HT-29 (cell line): ENCODE measurements at regions not wholly inside any gene's neighbourhood (a gene's known extent, or its start where the extent isn't known, plus 50 kb on each side); places are given as distances from the start of the nearest gene placed in this dataset.
A peak's percentile ranks its signal among the peaks of the same experiment; 100 is the strongest.

ENCODE experiments used
- DNase-seq: peaks from one replicate; pipeline ENCODE4 v3.0.0-alpha.2; 2015; ENCODE audit warnings: low spot score

GRCh38 chr10:89887406-89887805 lies 186.0 kb downstream of the KIF20B start:
- no peak for DNase-seq

GRCh38 chr10:89887830-89888229 lies 186.4 kb downstream of the KIF20B start:
- DNase-seq = no peak

GRCh38 chr10:89888321-89889070 lies 187.1 kb downstream of the KIF20B start:
- DNase-seq = no peak

GRCh38 chr10:89889606-89890005 lies 188.2 kb downstream of the KIF20B start:
- DNase-seq = no peak

GRCh38 chr10:89891006-89891535 lies 189.7 kb downstream of the KIF20B start:
- DNase-seq = no peak

- no peak for DNase-seq
Observed at GRCh38 chr10:89894051-89894450, 192.7 kb downstream of the KIF20B start.

GRCh38 chr10:89900554-89900953 lies 199.2 kb downstream of the KIF20B start:
- DNase-seq = no peak

GRCh38 chr10:89901895-89902294 lies 200.5 kb downstream of the KIF20B start:
- no peak for DNase-seq

- no peak for DNase-seq
Observed at GRCh38 chr10:89904755-89905154, 203.4 kb downstream of the KIF20B start.

- DNase-seq = no peak
Observed at GRCh38 chr10:89909752-89910151, 208.4 kb downstream of the KIF20B start.

- DNase-seq = no peak
Observed at GRCh38 chr10:89915021-89915420, 213.6 kb downstream of the KIF20B start.

- no peak for DNase-seq
Observed at GRCh38 chr10:89915968-89916367, 214.6 kb downstream of the KIF20B start.

GRCh38 chr10:89916468-89917215 lies 215.3 kb downstream of the KIF20B start:
- DNase-seq = no peak

GRCh38 chr10:89921403-89921802 lies 220.0 kb downstream of the KIF20B start:
- DNase-seq = peak; percentile 69

GRCh38 chr10:89923661-89924060 lies 222.3 kb downstream of the KIF20B start:
- no peak for DNase-seq

- no peak for DNase-seq
Observed at GRCh38 chr10:89924261-89924660, 222.9 kb downstream of the KIF20B start.

- DNase-seq = no peak
Observed at GRCh38 chr10:89926736-89927135, 225.3 kb downstream of the KIF20B start.

- DNase-seq = no peak
Observed at GRCh38 chr10:89929282-89930026, 228.1 kb downstream of the KIF20B start.

GRCh38 chr10:89937494-89937893 lies 236.1 kb downstream of the KIF20B start:
- no peak for DNase-seq

GRCh38 chr10:89940076-89940475 lies 238.7 kb downstream of the KIF20B start:
- no peak for DNase-seq

- no peak for DNase-seq
Observed at GRCh38 chr10:89942217-89942616, 240.8 kb downstream of the KIF20B start.

GRCh38 chr10:89944138-89944537 lies 242.7 kb downstream of the KIF20B start:
- DNase-seq = no peak
